Stimulated activated naive CD8-positive, alpha-beta T cell treated with anti-CD3 and anti-CD28 coated beads, Interleukin-15, amount 100 ng/mL, for 72 hours (primary cell): ENCODE measurements at regions not wholly inside any gene's neighbourhood (a gene's known extent, or its start where the extent isn't known, plus 50 kb on each side); places are given as distances from the start of the nearest gene placed in this dataset.
"Not testable (repeated sequence)": the region's sequence is repeated elsewhere in the genome, so short reads cannot be mapped to it uniquely, and the experiment has no call there.

Source experiments
- ATAC-seq: fragments of 150-1000 bp; cut with Tn5 transposase; 2 replicates; pipeline ENCODE4 v1.10.0; 2021; ENCODE audit warnings: mild to moderate bottlenecking, moderate library complexity
- DNase-seq, 2 donors: peaks; one replicate each; pipeline ENCODE4 v3.0.0; 2021 to 2022
- H3K27ac Mint-ChIP-seq, 2 donors: one replicate each; pipeline ENCODE4 v1.8.0; 2022; ENCODE audit warnings: mild to moderate bottlenecking in 2 of 2, mixed read lengths in 2 of 2, moderate library complexity in 2 of 2
- H3K27me3 Mint-ChIP-seq: one replicate; pipeline ENCODE4 v1.8.0; 2022; ENCODE audit warnings: mixed read lengths
- H3K4me1 Mint-ChIP-seq: one replicate; pipeline ENCODE4 v1.8.0; 2022; ENCODE audit warnings: mild to moderate bottlenecking, mixed read lengths
- H3K4me3 Mint-ChIP-seq, 2 donors: one replicate each; pipeline ENCODE4 v1.8.0; 2022; ENCODE audit warnings: mild to moderate bottlenecking in 2 of 2, mixed read lengths in 2 of 2, moderate library complexity in 1 of 2
- H3K9me3 Mint-ChIP-seq, 2 donors: one replicate each; pipeline ENCODE4 v1.8.0; 2022; ENCODE audit warnings: mixed read lengths in 2 of 2

- no peak for ATAC-seq
- no peak for DNase-seq
- Mint-ChIP-seq H3K27ac (no peak overlapping the region), H3K4me1 (no peaks in the 10 kb centered on the region), H3K4me3 (no peak overlapping the region), H3K27me3 (peaks cover 17% of the 10 kb centered on the region), H3K9me3 (no peaks in the 10 kb centered on the region)
Measured at GRCh38 chr19:30943101-30943843, 406.0 kb downstream of the TSHZ3 start.

GRCh38 chr19:30942636-30943035 lies 406.6 kb downstream of the TSHZ3 start:
- ATAC-seq (no peak), DNase-seq (no peak)
- H3K4me1 Mint-ChIP-seq: no peaks in the 10 kb centered on the region
- H3K27me3 Mint-ChIP-seq: peaks cover 17% of the 10 kb centered on the region
- no peaks in the 10 kb centered on the region for H3K9me3 Mint-ChIP-seq
- H3K4me3 Mint-ChIP-seq: no peak overlapping the region
- no peak overlapping the region for H3K27ac Mint-ChIP-seq

- H3K4me1 Mint-ChIP-seq: no peaks in the 10 kb centered on the region
- ATAC-seq (no peak), DNase-seq (no peak)
- no peaks in the 10 kb centered on the region for H3K9me3 Mint-ChIP-seq
- no peak overlapping the region for H3K27ac Mint-ChIP-seq
- H3K4me3 Mint-ChIP-seq: no peak overlapping the region
- H3K27me3 Mint-ChIP-seq: peaks cover 17% of the 10 kb centered on the region
Measured at GRCh38 chr19:30941591-30941990, 407.6 kb downstream of the TSHZ3 start.

GRCh38 chr19:30936276-30936675 lies 413.0 kb downstream of the TSHZ3 start:
- no peak for ATAC-seq
- no peaks in the 10 kb centered on the region for H3K4me1 Mint-ChIP-seq

GRCh38 chr19:30935146-30935545 lies 414.1 kb downstream of the TSHZ3 start:
- Mint-ChIP-seq H3K27ac (no peak overlapping the region), H3K4me1 (no peaks in the 10 kb centered on the region), H3K27me3 (peaks cover 9% of the 10 kb centered on the region), H3K9me3 (peaks cover 0 to 8% of the 10 kb centered on the region in 2 donors), H3K4me3 (no peak overlapping the region)
- no peak for DNase-seq
- no peak for ATAC-seq

More at GRCh38 chr19:30936276-30936675, 413.0 kb downstream of the TSHZ3 start:
- no peak overlapping the region for H3K4me3 Mint-ChIP-seq
- H3K27me3 Mint-ChIP-seq: peaks cover 9% of the 10 kb centered on the region
- DNase-seq: no peak
- H3K27ac Mint-ChIP-seq: no peak overlapping the region
- H3K9me3 Mint-ChIP-seq: peaks cover 0 to 8% of the 10 kb centered on the region in 2 donors

- not testable (repeated sequence) for DNase-seq, ATAC-seq, H3K4me1 Mint-ChIP-seq, H3K4me3 Mint-ChIP-seq, H3K27me3 Mint-ChIP-seq, H3K27ac Mint-ChIP-seq, H3K9me3 Mint-ChIP-seq
Measured at GRCh38 chr19:30933454-30933853, 415.8 kb downstream of the TSHZ3 start.

- Mint-ChIP-seq H3K9me3 (peaks cover under 1 to 10% of the 10 kb centered on the region in 2 donors), H3K27ac (no peak overlapping the region), H3K4me1 (no peaks in the 10 kb centered on the region), H3K27me3 (peaks cover 2% of the 10 kb centered on the region), H3K4me3 (no peak overlapping the region)
- DNase-seq (no peak), ATAC-seq (no peak)
Measured at GRCh38 chr19:30932854-30933253, 416.4 kb downstream of the TSHZ3 start.

- Mint-ChIP-seq H3K4me3 (no peak overlapping the region), H3K27me3 (peaks cover 9% of the 10 kb centered on the region), H3K9me3 (peaks cover 9 to 18% of the 10 kb centered on the region in 2 donors), H3K4me1 (no peaks in the 10 kb centered on the region), H3K27ac (no peak overlapping the region)
- ATAC-seq: no peak
- DNase-seq: no peak
Measured at GRCh38 chr19:30930941-30931706, 418.1 kb downstream of the TSHZ3 start.

GRCh38 chr19:30927705-30928104 lies 421.5 kb downstream of the TSHZ3 start:
- H3K4me1 Mint-ChIP-seq: no peaks in the 10 kb centered on the region
- H3K27me3 Mint-ChIP-seq: peaks cover 9% of the 10 kb centered on the region
- no peak overlapping the region for H3K4me3 Mint-ChIP-seq
- DNase-seq (no peak), ATAC-seq (no peak)
- H3K9me3 Mint-ChIP-seq: peaks cover 9 to 10% of the 10 kb centered on the region in 2 donors
- no peak overlapping the region for H3K27ac Mint-ChIP-seq

GRCh38 chr19:30924670-30925069 lies 424.6 kb downstream of the TSHZ3 start:
- H3K4me1 Mint-ChIP-seq: no peaks in the 10 kb centered on the region
- H3K9me3 Mint-ChIP-seq: peaks cover 9 to 10% of the 10 kb centered on the region in 2 donors
- no peak overlapping the region for H3K27ac Mint-ChIP-seq
- H3K4me3 Mint-ChIP-seq: no peak overlapping the region
- DNase-seq (no peak), ATAC-seq (no peak)
- H3K27me3 Mint-ChIP-seq: peaks cover 9% of the 10 kb centered on the region

- no peak for DNase-seq
- no peaks in the 10 kb centered on the region for H3K4me1 Mint-ChIP-seq
- H3K27me3 Mint-ChIP-seq: peaks cover 14% of the 10 kb centered on the region
- no peak overlapping the region for H3K27ac Mint-ChIP-seq
- H3K4me3 Mint-ChIP-seq: no peak overlapping the region
- H3K9me3 Mint-ChIP-seq: peaks cover 9 to 10% of the 10 kb centered on the region in 2 donors
- no peak for ATAC-seq
Measured at GRCh38 chr19:30924069-30924636, 425.1 kb downstream of the TSHZ3 start.

- no peak for ATAC-seq
- Mint-ChIP-seq H3K27ac (no peak overlapping the region), H3K27me3 (peaks cover 17% of the 10 kb centered on the region), H3K9me3 (peaks cover 9 to 10% of the 10 kb centered on the region in 2 donors), H3K4me3 (no peak overlapping the region), H3K4me1 (no peaks in the 10 kb centered on the region)
- DNase-seq: no peak
Measured at GRCh38 chr19:30923621-30924020, 425.6 kb downstream of the TSHZ3 start.

- H3K4me1 Mint-ChIP-seq: no peaks in the 10 kb centered on the region
- H3K27me3 Mint-ChIP-seq: peaks cover 17% of the 10 kb centered on the region
- DNase-seq (no peak), ATAC-seq (no peak)
- peaks cover 9 to 10% of the 10 kb centered on the region in 2 donors for H3K9me3 Mint-ChIP-seq
- no peak overlapping the region for H3K27ac Mint-ChIP-seq
- H3K4me3 Mint-ChIP-seq: no peak overlapping the region
Measured at GRCh38 chr19:30923096-30923495, 426.1 kb downstream of the TSHZ3 start.

GRCh38 chr19:30920222-30920621 lies 429.0 kb downstream of the TSHZ3 start:
- Mint-ChIP-seq H3K9me3 (no peaks in the 10 kb centered on the region), H3K4me3 (no peak overlapping the region), H3K4me1 (no peaks in the 10 kb centered on the region), H3K27me3 (peaks cover 7% of the 10 kb centered on the region), H3K27ac (no peak overlapping the region)
- ATAC-seq (no peak), DNase-seq (no peak)

GRCh38 chr19:30919737-30920136 lies 429.5 kb downstream of the TSHZ3 start:
- H3K9me3 Mint-ChIP-seq: no peaks in the 10 kb centered on the region
- peaks cover 7% of the 10 kb centered on the region for H3K27me3 Mint-ChIP-seq
- DNase-seq (no peak), ATAC-seq (no peak)
- no peak overlapping the region for H3K4me3 Mint-ChIP-seq
- peak overlapping the region in 1 of 2 donors; percentile 44 for H3K27ac Mint-ChIP-seq
- no peaks in the 10 kb centered on the region for H3K4me1 Mint-ChIP-seq

- ATAC-seq (no peak), DNase-seq (no peak)
- Mint-ChIP-seq H3K4me3 (no peak overlapping the region), H3K4me1 (no peaks in the 10 kb centered on the region), H3K27me3 (peaks cover 15% of the 10 kb centered on the region), H3K27ac (no peak overlapping the region), H3K9me3 (no peaks in the 10 kb centered on the region)
Measured at GRCh38 chr19:30916238-30916637, 433.0 kb downstream of the TSHZ3 start.
